ENCODE measurements at regions not wholly inside any gene's neighbourhood (a gene's known extent, or its start where the extent isn't known, plus 50 kb on each side); places are given as distances from the start of the nearest gene placed in this dataset.

DNA sequence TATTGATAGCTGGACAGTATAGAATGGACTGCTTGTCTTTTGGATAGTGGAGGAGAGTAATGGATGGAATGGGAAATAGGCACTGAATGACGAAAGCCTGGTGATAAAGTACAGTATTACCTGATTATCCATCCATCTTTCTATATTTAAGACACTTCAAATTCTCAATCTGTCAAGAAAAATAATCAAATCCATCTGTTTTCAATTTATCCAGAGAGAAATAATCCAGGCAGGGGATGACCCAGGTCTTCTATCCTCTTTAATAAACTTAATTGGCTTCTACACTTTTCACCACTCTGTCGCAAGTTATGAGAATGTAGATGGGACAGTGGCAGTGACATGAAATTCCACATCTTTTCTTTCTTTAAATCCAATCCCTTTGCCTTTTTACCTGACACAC lies 420.3 kb upstream of the PDZRN3 start:
- WGBS (ENCODE audit: insufficient coverage), result no CpG with 5 or more reads among the region's 2 CpGs
- Histone ChIP-seq H3K27me3 (replicated peaks in 1 of 2; ENCODE audit: control insufficient read depth in 2 of 2, extremely low read depth in 1 of 2, insufficient read depth in 2 of 2, low read length in 1 of 2) (no peaks in the 10 kb centered on the region), H3K27ac (ENCODE audit: low read length) (no peak overlapping the region), H3K9me3 (no peaks in the 10 kb centered on the region), H3K4me1 (ENCODE audit: control insufficient read depth in 1 of 2, extremely low read depth in 1 of 2, insufficient read depth in 2 of 2, low read length in 2 of 2) (no peaks in the 10 kb centered on the region), H3K36me3 (ENCODE audit: control insufficient read depth in 2 of 2, extremely low read depth in 1 of 2, insufficient read depth in 1 of 2, low read length in 1 of 2) (no peaks in the 10 kb centered on the region), H3K4me3 (ENCODE audit: control insufficient read depth in 1 of 2, extremely low read depth in 1 of 2, low read length in 1 of 2) (no peak overlapping the region)
- peaks cover 0 to 17% (median 14%) of the 10 kb centered on the region in 3 donors for H3K9me3 Mint-ChIP-seq
- no peak overlapping the region for H3K27ac Mint-ChIP-seq
- H3K27me3 Mint-ChIP-seq, result no peaks in the 10 kb centered on the region
- ChIA-PET CTCF (no interaction called here), POLR2A (no interaction called here)
- H3K4me1 Mint-ChIP-seq, result no peaks in the 10 kb centered on the region
- H3K4me3 Mint-ChIP-seq, result no peak overlapping the region
- DNase-seq (no peak), ATAC-seq (replicated peaks in 1 of 4) (no peak)
- H3K36me3 Mint-ChIP-seq, result no peaks in the 10 kb centered on the region

DNA sequence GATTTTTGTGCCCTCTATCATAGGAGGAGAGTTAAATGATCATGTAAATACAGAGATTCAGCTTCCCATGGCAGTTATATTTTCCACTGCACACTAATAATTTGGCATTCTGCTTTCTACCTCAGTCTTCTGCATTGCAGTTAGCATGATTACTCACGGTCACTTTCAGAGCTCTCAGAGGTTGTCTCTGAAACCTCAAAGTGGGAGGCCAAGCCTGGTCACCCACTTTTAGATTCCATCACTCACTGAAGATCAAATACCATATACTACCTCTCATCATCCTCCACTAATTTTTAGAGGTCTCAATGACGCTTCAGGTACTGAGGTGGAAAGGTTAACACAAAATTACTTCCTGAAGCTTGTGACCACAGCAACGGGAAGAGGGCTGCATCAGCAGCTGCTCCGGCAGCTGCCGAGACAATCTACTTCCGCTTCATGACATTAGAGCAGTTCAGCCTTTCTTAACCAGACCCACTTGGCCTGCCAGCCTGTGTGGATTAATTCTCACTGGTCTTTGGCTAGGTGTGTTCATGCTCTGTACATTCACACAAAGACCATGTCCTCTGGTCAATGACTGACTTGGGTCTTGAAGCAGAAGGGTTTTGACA lies 416.4 kb upstream of the PDZRN3 start:
- WGBS (ENCODE audit: insufficient coverage), result 38% methylated on average over 5 of the region's 6 CpGs
- no peaks in the 10 kb centered on the region for H3K27me3 ChIP-seq (replicated peaks in 1 of 2; ENCODE audit: control insufficient read depth in 2 of 2, extremely low read depth in 1 of 2, insufficient read depth in 2 of 2, low read length in 1 of 2)
- POLR2A ChIA-PET, result interaction anchor here in 1 of 2 donors (0.6 kb wide), 1 partner anchor 48 kb away, joined by 3 read pairs; no protein-coding TSS in a partner anchor
- no peaks in the 10 kb centered on the region for H3K36me3 ChIP-seq (ENCODE audit: control insufficient read depth in 2 of 2, extremely low read depth in 1 of 2, insufficient read depth in 1 of 2, low read length in 1 of 2)
- H3K27me3 Mint-ChIP-seq, result no peaks in the 10 kb centered on the region
- H3K4me3 ChIP-seq (ENCODE audit: control insufficient read depth in 1 of 2, extremely low read depth in 1 of 2, low read length in 1 of 2), result no peak overlapping the region
- H3K36me3 Mint-ChIP-seq, result no peaks in the 10 kb centered on the region
- ATAC-seq (replicated peaks in 1 of 4) (no peak), DNase-seq (no peak)
- peaks cover 0 to 18% (median 14%) of the 10 kb centered on the region in 3 donors for H3K9me3 Mint-ChIP-seq
- H3K4me1 ChIP-seq (ENCODE audit: control insufficient read depth in 1 of 2, extremely low read depth in 1 of 2, insufficient read depth in 2 of 2, low read length in 2 of 2), result no peaks in the 10 kb centered on the region
- H3K4me3 Mint-ChIP-seq, result no peak overlapping the region
- no peak overlapping the region for H3K27ac ChIP-seq (ENCODE audit: low read length)
- CTCF ChIA-PET, result no interaction called here
- no peaks in the 10 kb centered on the region for H3K9me3 ChIP-seq
- H3K4me1 Mint-ChIP-seq, result no peaks in the 10 kb centered on the region
- H3K27ac Mint-ChIP-seq, result no peak overlapping the region

GRCh38 chr3:74039105-74039504 lies 414.4 kb upstream of the PDZRN3 start:
- Mint-ChIP-seq H3K4me1 (no peaks in the 10 kb centered on the region), H3K27ac (no peak overlapping the region), H3K36me3 (no peaks in the 10 kb centered on the region), H3K9me3 (peaks cover 3 to 18% (median 4%) of the 10 kb centered on the region in 3 donors), H3K27me3 (no peaks in the 10 kb centered on the region), H3K4me3 (no peak overlapping the region)
- CTCF ChIA-PET, result no interaction called here
- no peak for ATAC-seq (replicated peaks in 1 of 4)
- Histone ChIP-seq H3K4me3 (ENCODE audit: control insufficient read depth in 1 of 2, extremely low read depth in 1 of 2, low read length in 1 of 2) (no peak overlapping the region), H3K27me3 (replicated peaks in 1 of 2; ENCODE audit: control insufficient read depth in 2 of 2, extremely low read depth in 1 of 2, insufficient read depth in 2 of 2, low read length in 1 of 2) (no peaks in the 10 kb centered on the region), H3K36me3 (ENCODE audit: control insufficient read depth in 2 of 2, extremely low read depth in 1 of 2, insufficient read depth in 1 of 2, low read length in 1 of 2) (no peaks in the 10 kb centered on the region), H3K4me1 (ENCODE audit: control insufficient read depth in 1 of 2, extremely low read depth in 1 of 2, insufficient read depth in 2 of 2, low read length in 2 of 2) (no peaks in the 10 kb centered on the region), H3K9me3 (no peaks in the 10 kb centered on the region), H3K27ac (ENCODE audit: low read length) (no peak overlapping the region)
- POLR2A ChIA-PET, result interaction anchor here in 1 of 2 donors (0.7 kb wide), 1 partner anchor 936 kb away, joined by 3 read pairs; no protein-coding TSS in a partner anchor
- DNase-seq, result no peak
- WGBS (ENCODE audit: insufficient coverage), result no CpG with 5 or more reads among the region's 1 CpG

GRCh38 chr3:74036568-74036967 lies 411.8 kb upstream of the PDZRN3 start:
- Mint-ChIP-seq H3K36me3 (no peaks in the 10 kb centered on the region), H3K9me3 (peaks cover 3 to 16% (median 5%) of the 10 kb centered on the region in 3 donors), H3K27me3 (no peaks in the 10 kb centered on the region), H3K4me1 (no peaks in the 10 kb centered on the region), H3K4me3 (no peak overlapping the region), H3K27ac (no peak overlapping the region)
- WGBS (ENCODE audit: insufficient coverage), result no CpG with 5 or more reads among the region's 1 CpG
- H3K4me1 ChIP-seq (ENCODE audit: control insufficient read depth in 1 of 2, extremely low read depth in 1 of 2, insufficient read depth in 2 of 2, low read length in 2 of 2), result no peaks in the 10 kb centered on the region
- ChIA-PET POLR2A (no interaction called here), CTCF (no interaction called here)
- no peaks in the 10 kb centered on the region for H3K36me3 ChIP-seq (ENCODE audit: control insufficient read depth in 2 of 2, extremely low read depth in 1 of 2, insufficient read depth in 1 of 2, low read length in 1 of 2)
- H3K4me3 ChIP-seq (ENCODE audit: control insufficient read depth in 1 of 2, extremely low read depth in 1 of 2, low read length in 1 of 2), result no peak overlapping the region
- no peaks in the 10 kb centered on the region for H3K9me3 ChIP-seq
- H3K27ac ChIP-seq (ENCODE audit: low read length), result no peak overlapping the region
- DNase-seq, result no peak
- no peak for ATAC-seq (replicated peaks in 1 of 4)
- H3K27me3 ChIP-seq (replicated peaks in 1 of 2; ENCODE audit: control insufficient read depth in 2 of 2, extremely low read depth in 1 of 2, insufficient read depth in 2 of 2, low read length in 1 of 2), result no peaks in the 10 kb centered on the region

GRCh38 chr3:74036102-74036501 lies 411.4 kb upstream of the PDZRN3 start:
- H3K27me3 ChIP-seq (replicated peaks in 1 of 2; ENCODE audit: control insufficient read depth in 2 of 2, extremely low read depth in 1 of 2, insufficient read depth in 2 of 2, low read length in 1 of 2), result no peaks in the 10 kb centered on the region
- no peak for DNase-seq
- no peak overlapping the region for H3K27ac ChIP-seq (ENCODE audit: low read length)
- H3K9me3 ChIP-seq, result no peaks in the 10 kb centered on the region
- Mint-ChIP-seq H3K27ac (no peak overlapping the region), H3K36me3 (no peaks in the 10 kb centered on the region), H3K27me3 (no peaks in the 10 kb centered on the region), H3K4me3 (no peak overlapping the region), H3K4me1 (no peaks in the 10 kb centered on the region), H3K9me3 (peaks cover 3 to 16% (median 9%) of the 10 kb centered on the region in 3 donors)
- POLR2A ChIA-PET, result no interaction called here
- no peak for ATAC-seq (replicated peaks in 1 of 4)
- no CpG with 5 or more reads among the region's 3 CpGs for WGBS (ENCODE audit: insufficient coverage)
- H3K4me3 ChIP-seq (ENCODE audit: control insufficient read depth in 1 of 2, extremely low read depth in 1 of 2, low read length in 1 of 2), result no peak overlapping the region
- no peaks in the 10 kb centered on the region for H3K4me1 ChIP-seq (ENCODE audit: control insufficient read depth in 1 of 2, extremely low read depth in 1 of 2, insufficient read depth in 2 of 2, low read length in 2 of 2)
- no peaks in the 10 kb centered on the region for H3K36me3 ChIP-seq (ENCODE audit: control insufficient read depth in 2 of 2, extremely low read depth in 1 of 2, insufficient read depth in 1 of 2, low read length in 1 of 2)
- CTCF ChIA-PET, result no interaction called here

- ChIA-PET POLR2A (interaction anchor here in 1 of 2 donors (0.7 kb wide), 1 partner anchor 28 kb away, joined by 3 read pairs; no protein-coding TSS in a partner anchor), CTCF (no interaction called here)
- Histone ChIP-seq H3K4me3 (ENCODE audit: control insufficient read depth in 1 of 2, extremely low read depth in 1 of 2, low read length in 1 of 2) (no peak overlapping the region), H3K9me3 (no peaks in the 10 kb centered on the region), H3K4me1 (ENCODE audit: control insufficient read depth in 1 of 2, extremely low read depth in 1 of 2, insufficient read depth in 2 of 2, low read length in 2 of 2) (no peaks in the 10 kb centered on the region), H3K27me3 (replicated peaks in 1 of 2; ENCODE audit: control insufficient read depth in 2 of 2, extremely low read depth in 1 of 2, insufficient read depth in 2 of 2, low read length in 1 of 2) (no peaks in the 10 kb centered on the region), H3K27ac (ENCODE audit: low read length) (no peak overlapping the region), H3K36me3 (ENCODE audit: control insufficient read depth in 2 of 2, extremely low read depth in 1 of 2, insufficient read depth in 1 of 2, low read length in 1 of 2) (no peaks in the 10 kb centered on the region)
- no peak for ATAC-seq (replicated peaks in 1 of 4)
- Mint-ChIP-seq H3K36me3 (no peaks in the 10 kb centered on the region), H3K9me3 (peaks cover 6 to 24% (median 19%) of the 10 kb centered on the region in 3 donors), H3K27me3 (no peaks in the 10 kb centered on the region), H3K4me3 (no peak overlapping the region), H3K4me1 (no peaks in the 10 kb centered on the region), H3K27ac (no peak overlapping the region)
- no CpG with 5 or more reads among the region's 2 CpGs for WGBS (ENCODE audit: insufficient coverage)
- no peak for DNase-seq
Measured at GRCh38 chr3:74033806-74034205, 409.1 kb upstream of the PDZRN3 start.

DNA sequence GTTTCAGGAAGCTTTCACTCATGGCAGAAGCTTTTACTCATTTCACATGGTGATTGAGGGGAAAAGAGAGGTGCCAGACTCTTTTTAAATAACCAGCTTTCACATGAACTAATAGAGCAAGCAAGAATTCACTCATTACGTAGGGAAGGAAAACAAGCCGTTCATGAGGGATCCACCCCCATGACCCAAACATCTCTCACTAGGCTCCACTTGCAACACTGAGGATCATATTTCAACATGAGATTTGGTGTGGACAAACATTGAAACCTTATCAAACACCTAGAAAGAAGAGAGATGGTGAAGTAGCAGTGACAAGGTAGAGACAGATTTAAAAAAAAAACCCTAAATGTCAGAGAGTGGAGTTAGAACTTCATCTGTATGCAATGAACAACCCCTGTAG lies 408.6 kb upstream of the PDZRN3 start:
- Mint-ChIP-seq H3K27me3 (no peaks in the 10 kb centered on the region), H3K27ac (no peak overlapping the region)
- WGBS (ENCODE audit: insufficient coverage), result no CpG with 5 or more reads among the region's 2 CpGs

More for the DNA sequence above, 408.6 kb upstream of the PDZRN3 start:
- Mint-ChIP-seq H3K36me3 (no peaks in the 10 kb centered on the region), H3K9me3 (peaks cover 6 to 20% (median 19%) of the 10 kb centered on the region in 3 donors), H3K4me1 (no peaks in the 10 kb centered on the region), H3K4me3 (no peak overlapping the region)
- POLR2A ChIA-PET, result interaction anchor here in 1 of 2 donors (0.7 kb wide), 1 partner anchor 28 kb away, joined by 3 read pairs; no protein-coding TSS in a partner anchor
- ATAC-seq (replicated peaks in 1 of 4) (no peak), DNase-seq (no peak)
- Histone ChIP-seq H3K27me3 (replicated peaks in 1 of 2; ENCODE audit: control insufficient read depth in 2 of 2, extremely low read depth in 1 of 2, insufficient read depth in 2 of 2, low read length in 1 of 2) (no peaks in the 10 kb centered on the region), H3K27ac (ENCODE audit: low read length) (no peak overlapping the region), H3K9me3 (no peaks in the 10 kb centered on the region), H3K4me3 (ENCODE audit: control insufficient read depth in 1 of 2, extremely low read depth in 1 of 2, low read length in 1 of 2) (no peak overlapping the region), H3K36me3 (ENCODE audit: control insufficient read depth in 2 of 2, extremely low read depth in 1 of 2, insufficient read depth in 1 of 2, low read length in 1 of 2) (no peaks in the 10 kb centered on the region), H3K4me1 (ENCODE audit: control insufficient read depth in 1 of 2, extremely low read depth in 1 of 2, insufficient read depth in 2 of 2, low read length in 2 of 2) (no peaks in the 10 kb centered on the region)
- CTCF ChIA-PET, result no interaction called here
